IMR-90 (cell line): ENCODE measurements at regions not wholly inside any gene's neighbourhood (a gene's known extent, or its start where the extent isn't known, plus 50 kb on each side); places are given as distances from the start of the nearest gene placed in this dataset.

Experiments
- ATAC-seq: fragments of 200-7000 bp; cut with Tn5 transposase; 2 replicates; pipeline ENCODE4 v1.9.1; 2020; ENCODE audit warnings: low read depth, mild to moderate bottlenecking, moderate library complexity
- BruUV-seq: library from RNA; stranded (reverse); fragments of 400-500 nt; replicated peaks from 2 replicates; lab custom pipeline; 2021; lab: Mats Ljungman, UMichigan
- CTCF ChIA-PET: fragments of 300-600 bp; formaldehyde crosslinking; extraction: SDS; loops from one replicate; lab custom pipeline; 2021; ENCODE audit warnings: antibody characterized with exemption; lab: Yijun Ruan, JAX
- POLR2A ChIA-PET: fragments of 300-600 bp; sonication (Branson Sonifier 250); formaldehyde crosslinking; loops from one replicate; lab custom pipeline; 2022; ENCODE audit warnings: antibody characterized with exemption; ENCODE audit not compliant: unreplicated experiment; lab: Charles Lee
- DNase-seq: peaks from one replicate; pipeline ENCODE4 v3.0.0; 2013
- H2AFZ ChIP-seq: replicated peaks from 2 replicates; pipeline ENCODE3; 2013; ENCODE audit warnings: low read length, mild to moderate bottlenecking; ENCODE audit not compliant: poor library complexity
- H2AK5ac ChIP-seq: 2 replicates; pipeline ENCODE4 v1.6.1; 2013; ENCODE audit warnings: low read depth, low read length, inconsistent platforms
- H2AK9ac ChIP-seq: replicated peaks from 2 replicates; pipeline ENCODE3; 2013; ENCODE audit warnings: mild to moderate bottlenecking, low read depth, low read length, moderate library complexity; ENCODE audit not compliant: poor library complexity
- H2BK120ac ChIP-seq: 2 replicates; pipeline ENCODE4 v1.6.1; 2013; ENCODE audit warnings: low read depth, low read length, inconsistent platforms
- H2BK15ac ChIP-seq: 3 replicates; pipeline ENCODE4 v1.6.1; 2013; ENCODE audit warnings: low read depth, low read length, inconsistent platforms
- H2BK20ac ChIP-seq: 2 replicates; pipeline ENCODE4 v1.6.1; 2013; ENCODE audit warnings: low read depth, mild to moderate bottlenecking, inconsistent platforms, low read length, moderate library complexity
- H2BK5ac ChIP-seq: 2 replicates; pipeline ENCODE4 v1.6.1; 2013; ENCODE audit warnings: mild to moderate bottlenecking, low read depth, low read length, inconsistent platforms; ENCODE audit not compliant: poor library complexity, severe bottlenecking
- H3K14ac ChIP-seq: replicated peaks from 2 replicates; pipeline ENCODE4 v1.6.1; 2013; ENCODE audit warnings: low read depth, low read length, inconsistent platforms
- H3K18ac ChIP-seq: 2 replicates; pipeline ENCODE4 v1.6.1; 2013; ENCODE audit warnings: low read depth, low read length, control low read depth
- H3K23ac ChIP-seq: 2 replicates; pipeline ENCODE4 v1.6.1; 2013; ENCODE audit warnings: low read depth, low read length, inconsistent platforms
- H3K27ac ChIP-seq: 2 replicates; pipeline ENCODE4 v1.5.1; 2013; ENCODE audit warnings: mild to moderate bottlenecking, control low read depth, low read length; ENCODE audit not compliant: insufficient read depth
- H3K27me3 ChIP-seq: 2 replicates; pipeline ENCODE4 v1.6.1; 2013; ENCODE audit warnings: low read length; ENCODE audit not compliant: control insufficient read depth, insufficient read depth
- H3K36me3 ChIP-seq: 2 replicates; pipeline ENCODE4 v1.6.1; 2013; ENCODE audit warnings: low read length, mixed read lengths; ENCODE audit not compliant: control insufficient read depth, insufficient read depth
- H3K4ac ChIP-seq: 2 replicates; pipeline ENCODE4 v1.6.1; 2013; ENCODE audit warnings: low read depth, low read length, inconsistent platforms
- H3K4me1 ChIP-seq: 2 replicates; pipeline ENCODE4 v1.6.1; 2013; ENCODE audit warnings: low read length, mixed read lengths; ENCODE audit not compliant: control insufficient read depth, insufficient read depth
- H3K4me2 ChIP-seq: 2 replicates; pipeline ENCODE4 v1.6.1; 2013; ENCODE audit warnings: low read depth, mild to moderate bottlenecking, control low read depth, low read length, moderate library complexity
- H3K4me3 ChIP-seq: 2 replicates; pipeline ENCODE4 v1.5.1; 2013; ENCODE audit warnings: low read depth, mild to moderate bottlenecking, control low read depth, low read length, moderate library complexity; ENCODE audit not compliant: insufficient read depth
- H3K56ac ChIP-seq: 2 replicates; pipeline ENCODE4 v1.6.1; 2013; ENCODE audit warnings: low read length, inconsistent platforms; ENCODE audit not compliant: insufficient read depth; ENCODE audit errors: extremely low read depth
- H3K79me1 ChIP-seq, 2 experiments: 2 replicates each; pipeline ENCODE4 v1.6.1; 2013; ENCODE audit warnings: low read length in 2 of 2, inconsistent platforms in 1 of 2, low read depth in 1 of 2
- H3K9ac ChIP-seq: 2 replicates; pipeline ENCODE4 v1.6.1; 2013; ENCODE audit warnings: low read depth, low read length, control low read depth
- H3K9me1 ChIP-seq: 2 replicates; pipeline ENCODE4 v1.6.1; 2013; ENCODE audit warnings: low read length, inconsistent platforms; ENCODE audit not compliant: insufficient read depth
- H3K9me3 ChIP-seq: 2 replicates; pipeline ENCODE4 v1.6.1; 2013; ENCODE audit warnings: low read length; ENCODE audit not compliant: control insufficient read depth, insufficient read depth
- H4K20me1 ChIP-seq: 2 replicates; pipeline ENCODE4 v1.6.1; 2013; ENCODE audit warnings: low read length, inconsistent platforms; ENCODE audit not compliant: insufficient read depth
- H4K5ac ChIP-seq: 2 replicates; pipeline ENCODE4 v1.6.1; 2013; ENCODE audit warnings: mild to moderate bottlenecking, low read depth, low read length, control low read depth
- H4K8ac ChIP-seq, 2 experiments: 2 replicates each; pipeline ENCODE4 v1.6.1; 2013; ENCODE audit warnings: low read depth in 2 of 2, low read length in 2 of 2, control low read depth in 1 of 2, inconsistent platforms in 1 of 2
- H4K91ac ChIP-seq: 2 replicates; pipeline ENCODE4 v1.6.1; 2013; ENCODE audit warnings: low read depth, low read length, inconsistent platforms; ENCODE audit not compliant: insufficient read depth
- NFE2L2 ChIP-seq: fragments of 150-350 bp; IDR thresholded peaks from 2 replicates; pipeline ENCODE4 v1.6.1; 2016; ENCODE audit warnings: low read depth, mild to moderate bottlenecking, low read length
- WGBS, 2 experiments: methylation state at CpG; one replicate each; pipeline versions ENCODE4 v1.1.5 to v1.1.7; 2013; ENCODE audit warnings: missing lambda C conversion rate in 2 of 2; ENCODE audit not compliant: insufficient read length in 1 of 2; ENCODE audit errors: extremely low coverage in 2 of 2; 5-methylcytosine and 5-hydroxymethylcytosine counted together
- dilution Hi-C: fragments of 300-500 bp; cut with HindIII; formaldehyde crosslinking; loops from one replicate; pipeline ENCODE4 v1.14.3; 2018; ENCODE audit warnings: low sequenced_read_pairs; ENCODE audit not compliant: unreplicated experiment
- in situ Hi-C: fragments of 300-500 bp; cut with MboI; formaldehyde crosslinking; loops from 3 replicates; pipeline ENCODE4 v1.14.3; 2019; ENCODE audit warnings: low sequenced_read_pairs, inconsistent platforms, mixed read lengths
- intact Hi-C: fragments of 100-400 bp; cut with micrococcal nuclease; formaldehyde crosslinking; loops from 2 replicates; pipeline ENCODE4 v1.10.0; 2022

DNA sequence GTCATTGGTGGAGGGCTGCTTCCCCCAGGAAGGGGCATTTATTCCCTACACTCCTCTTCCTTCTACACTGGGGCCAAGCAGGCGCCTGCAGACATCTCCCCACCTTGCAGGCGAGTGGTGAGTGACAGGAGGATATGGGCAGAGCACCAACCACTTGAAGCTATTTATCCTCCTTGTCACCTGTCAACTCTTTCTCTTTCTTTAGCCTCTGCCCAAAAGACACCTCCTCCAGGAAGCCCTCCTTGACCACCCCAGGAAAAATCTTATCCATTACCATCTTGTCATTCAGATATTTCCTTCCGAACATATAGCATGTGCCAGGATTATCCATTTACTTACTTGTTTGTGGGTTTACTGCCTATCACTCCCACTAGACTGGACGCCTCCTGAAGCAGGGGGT, 362.4 kb downstream of the MN1 start:
- Histone ChIP-seq H3K27me3 (peaks cover 34% of the 10 kb centered on the region; the same call in 1 of the 2 replicates), H3K79me1 (no peaks in the 10 kb centered on the region), H3K27ac (no peak overlapping the region), H2BK5ac (no peak overlapping the region), H2BK120ac (no peak overlapping the region), H3K4me1 (peaks cover 2% of the 10 kb centered on the region; the same call in 1 of the 2 replicates), H2BK15ac (no peak overlapping the region), H4K5ac (no peak overlapping the region), H3K14ac (no peak overlapping the region), H2AFZ (no peak overlapping the region), H2AK5ac (no peak overlapping the region), H3K9me1 (no peaks in the 10 kb centered on the region), H3K36me3 (no peaks in the 10 kb centered on the region), H4K8ac (no peak overlapping the region), H3K4me3 (no peak overlapping the region), H3K4ac (no peak overlapping the region), H3K23ac (no peak overlapping the region), H2AK9ac (no peak overlapping the region), H3K4me2 (no peak overlapping the region), H3K56ac (no peak overlapping the region), H3K9me3 (no peaks in the 10 kb centered on the region), H4K91ac (no peak overlapping the region), H3K18ac (no peak overlapping the region), H3K9ac (no peak overlapping the region), H4K20me1 (no peaks in the 10 kb centered on the region), H2BK20ac (no peak overlapping the region)
- BruUV-seq, result no TSS peak
- intact Hi-C loops, result no loop called here
- dilution Hi-C loops, result no loop called here
- no peak for TF ChIP-seq NFE2L2
- DNase-seq, result no peak
- in situ Hi-C loops, result no loop called here
- ChIA-PET CTCF (no interaction called here), POLR2A (no interaction called here)
- WGBS, 2 experiments, result no CpG with 5 or more reads among the region's 4 CpGs
- ATAC-seq, result no peak
